GM23248 (cell line): ENCODE measurements at regions not wholly inside any gene's neighbourhood (a gene's known extent, or its start where the extent isn't known, plus 50 kb on each side); places are given as distances from the start of the nearest gene placed in this dataset.
"Not testable (repeated sequence)": the region's sequence is repeated elsewhere in the genome, so short reads cannot be mapped to it uniquely, and the experiment has no call there.

Source experiments
- EZH2 ChIP-seq: fragments of 200-600 bp; sonication (generic); IDR thresholded peaks from 2 replicates; pipeline ENCODE4 v1.6.1; 2018; ENCODE audit warnings: antibody characterized with exemption, mild to moderate bottlenecking; ENCODE audit not compliant: insufficient read depth, poor library complexity, severe bottlenecking
- EZH2phosphoT487 ChIP-seq: fragments of 200-600 bp; sonication (generic); IDR thresholded peaks from 2 replicates; pipeline ENCODE4 v1.6.1; 2018; ENCODE audit warnings: antibody characterized with exemption, moderate library complexity, mild to moderate bottlenecking, low read depth; ENCODE audit not compliant: insufficient read depth

- TF ChIP-seq EZH2, EZH2phosphoT487: not testable (repeated sequence)
Measured at GRCh38 chr7:112916431-112916830, 126.2 kb upstream of the TMEM168 start.
